Lung (tissue), 11 donors: ENCODE measurements at regions not wholly inside any gene's neighbourhood (a gene's known extent, or its start where the extent isn't known, plus 50 kb on each side); places are given as distances from the start of the nearest gene placed in this dataset.

Source experiments
- ATAC-seq: fragments of 200-7000 bp; cut with Tn5 transposase; one replicate; pipeline ENCODE4 v1.9.1; 2020; ENCODE audit warnings: moderate number of reproducible peaks; ENCODE audit not compliant: insufficient read depth, low FRiP score
- DNase-seq, 3 donors: peaks; one replicate each; pipeline ENCODE4 v3.0.0-alpha.2; 2013 to 2017
- H3K27ac ChIP-seq, 2 donors: one replicate each; pipeline ENCODE4 v1.5.1; 2013; ENCODE audit warnings: mild to moderate bottlenecking in 2 of 2, moderate library complexity in 2 of 2, control low read depth in 1 of 2, inconsistent platforms in 1 of 2, low read depth in 1 of 2, low read length in 1 of 2
- H3K27me3 ChIP-seq, 3 donors: one replicate each; pipeline ENCODE4 v1.5.1; 2013; ENCODE audit warnings: low read length in 2 of 3; ENCODE audit not compliant: control insufficient read depth in 3 of 3, insufficient read depth in 3 of 3
- H3K36me3 ChIP-seq, 4 donors: one replicate each; pipeline ENCODE4 v1.5.1; 2013; ENCODE audit warnings: low read length in 4 of 4, mild to moderate bottlenecking in 1 of 4, moderate library complexity in 1 of 4; ENCODE audit not compliant: control insufficient read depth in 4 of 4, insufficient read depth in 4 of 4
- H3K4me1 ChIP-seq, 5 donors: one replicate each; pipeline ENCODE4 v1.5.1; 2013; ENCODE audit warnings: low read length in 5 of 5, mild to moderate bottlenecking in 2 of 5, moderate library complexity in 1 of 5; ENCODE audit not compliant: control insufficient read depth in 5 of 5, insufficient read depth in 5 of 5
- H3K4me3 ChIP-seq: one replicate; pipeline ENCODE4 v1.5.1; 2013; ENCODE audit warnings: mild to moderate bottlenecking, control low read depth, moderate library complexity
- H3K9ac ChIP-seq, 2 donors: one replicate each; pipeline ENCODE4 v1.5.1; 2013; ENCODE audit warnings: low read length in 2 of 2, control low read depth in 1 of 2; ENCODE audit not compliant: insufficient read depth in 1 of 2
- H3K9me3 ChIP-seq, 4 donors: one replicate each; pipeline ENCODE4 v1.5.1; 2013; ENCODE audit warnings: low read length in 3 of 4, mild to moderate bottlenecking in 1 of 4, moderate library complexity in 1 of 4; ENCODE audit not compliant: control insufficient read depth in 4 of 4, insufficient read depth in 3 of 4
- CTCF ChIP-seq: IDR thresholded peaks from 2 replicates; pipeline ENCODE4 v1.5.1; 2012; ENCODE audit warnings: mild to moderate bottlenecking; ENCODE audit errors: control extremely low read depth, extremely low read depth
- WGBS, 2 donors: extraction: QIAGEN DNeasy Blood & Tissue Kit; methylation state at CpG; one replicate each; pipeline ENCODE4 v1.1.7; 2013; 5-methylcytosine and 5-hydroxymethylcytosine counted together
- donor health status: control.
- donor health status: control.
- donor health status: Bipolar disorder and iron deficiency.
- donor health status: healthy.
- donor health status: DM: yes; HTN: yes; CAD: no.

- no peak for DNase-seq
- Histone ChIP-seq H3K9ac (no peak overlapping the region), H3K27ac (no peak overlapping the region), H3K9me3 (peaks cover 0 to 10% (median 2%) of the 10 kb centered on the region in 4 donors), H3K4me3 (no peak overlapping the region), H3K4me1 (peaks cover 0 to 5% (median 0%) of the 10 kb centered on the region in 5 donors), H3K27me3 (no peaks in the 10 kb centered on the region), H3K36me3 (no peaks in the 10 kb centered on the region)
- WGBS, 2 donors = 80 to 87% methylated on average over 2 of the region's 2 CpGs
- TF ChIP-seq CTCF = no peak
- no peak for ATAC-seq
Observed at GRCh38 chr15:46394463-46394862, 759.6 kb downstream of the SQOR start.

GRCh38 chr15:46408312-46408711 lies 773.5 kb downstream of the SQOR start:
- peaks cover 0 to 4% (median 0%) of the 10 kb centered on the region in 5 donors for H3K4me1 ChIP-seq
- DNase-seq (no peak), ATAC-seq (no peak)
- no peak overlapping the region for H3K9ac ChIP-seq
- no peak overlapping the region for H3K4me3 ChIP-seq
- H3K27ac ChIP-seq = no peak overlapping the region
- no peaks in the 10 kb centered on the region for H3K27me3 ChIP-seq
- no peaks in the 10 kb centered on the region for H3K36me3 ChIP-seq
- H3K9me3 ChIP-seq = no peaks in the 10 kb centered on the region
- WGBS, 2 donors = 82 to 84% methylated on average over 2 of the region's 2 CpGs
- TF ChIP-seq CTCF = no peak

GRCh38 chr15:46409841-46410301 lies 775.0 kb downstream of the SQOR start:
- H3K4me3 ChIP-seq = no peak overlapping the region
- H3K27me3 ChIP-seq = no peaks in the 10 kb centered on the region
- no peak for TF ChIP-seq CTCF
- H3K36me3 ChIP-seq = no peaks in the 10 kb centered on the region
- H3K9me3 ChIP-seq = no peaks in the 10 kb centered on the region
- peaks cover 0 to 4% (median 0%) of the 10 kb centered on the region in 5 donors for H3K4me1 ChIP-seq
- no peak overlapping the region for H3K9ac ChIP-seq
- ATAC-seq = no peak
- H3K27ac ChIP-seq = no peak overlapping the region
- DNase-seq = no peak
- WGBS, 2 donors = 65 to 72% methylated on average over 4 of the region's 4 CpGs

- ATAC-seq (no peak), DNase-seq (no peak)
- H3K27ac ChIP-seq = no peak overlapping the region
- no peaks in the 10 kb centered on the region for H3K9me3 ChIP-seq
- H3K4me3 ChIP-seq = no peak overlapping the region
- H3K27me3 ChIP-seq = no peaks in the 10 kb centered on the region
- no peak for TF ChIP-seq CTCF
- H3K9ac ChIP-seq = no peak overlapping the region
- 68 to 82% methylated on average over 2 of the region's 2 CpGs for WGBS, 2 donors
- peaks cover 0 to 4% (median 0%) of the 10 kb centered on the region in 5 donors for H3K4me1 ChIP-seq
- no peaks in the 10 kb centered on the region for H3K36me3 ChIP-seq
Observed at GRCh38 chr15:46410705-46411104, 775.9 kb downstream of the SQOR start.
